ENCODE measurements at regions not wholly inside any gene's neighbourhood (a gene's known extent, or its start where the extent isn't known, plus 50 kb on each side); places are given as distances from the start of the nearest gene placed in this dataset.

GRCh38 chr1:4511374-4511773, 143.0 kb upstream of the AJAP1 start:
- no peak for DNase-seq

GRCh38 chr1:4512636-4513035, 141.8 kb upstream of the AJAP1 start:
- no peak for DNase-seq

- no peak for DNase-seq
Observed at GRCh38 chr1:4513685-4514084, 140.7 kb upstream of the AJAP1 start.

GRCh38 chr1:4515727-4516289, 138.6 kb upstream of the AJAP1 start:
- DNase-seq, result no peak

- DNase-seq, result no peak
Observed at GRCh38 chr1:4516596-4516995, 137.8 kb upstream of the AJAP1 start.

GRCh38 chr1:4517186-4517954, 137.0 kb upstream of the AJAP1 start:
- no peak for DNase-seq

- DNase-seq, result no peak
Observed at GRCh38 chr1:4518621-4519020, 135.8 kb upstream of the AJAP1 start.

- DNase-seq, result no peak
Observed at GRCh38 chr1:4519954-4520353, 134.5 kb upstream of the AJAP1 start.

- no peak for DNase-seq
Observed at GRCh38 chr1:4523551-4523950, 130.9 kb upstream of the AJAP1 start.

GRCh38 chr1:4526747-4527146, 127.7 kb upstream of the AJAP1 start:
- no peak for DNase-seq

GRCh38 chr1:4527819-4528218, 126.6 kb upstream of the AJAP1 start:
- DNase-seq, result no peak

- no peak for DNase-seq
Observed at GRCh38 chr1:4528590-4528989, 125.8 kb upstream of the AJAP1 start.

- no peak for DNase-seq
Observed at GRCh38 chr1:4529446-4530165, 124.8 kb upstream of the AJAP1 start.

- no peak for DNase-seq
Observed at GRCh38 chr1:4530166-4530785, 124.1 kb upstream of the AJAP1 start.

- no peak for DNase-seq
Observed at GRCh38 chr1:4531842-4532241, 122.6 kb upstream of the AJAP1 start.

GRCh38 chr1:4532656-4533055, 121.8 kb upstream of the AJAP1 start:
- no peak for DNase-seq

- no peak for DNase-seq
Observed at GRCh38 chr1:4546911-4547310, 107.5 kb upstream of the AJAP1 start.

- no peak for DNase-seq
Observed at GRCh38 chr1:4549930-4550329, 104.5 kb upstream of the AJAP1 start.

- DNase-seq, result no peak
Observed at GRCh38 chr1:4550941-4551340, 103.5 kb upstream of the AJAP1 start.

- no peak for DNase-seq
Observed at GRCh38 chr1:4551706-4552105, 102.7 kb upstream of the AJAP1 start.

- no peak for DNase-seq
Observed at GRCh38 chr1:4553761-4554160, 100.6 kb upstream of the AJAP1 start.

- DNase-seq, result no peak
Observed at GRCh38 chr1:4554271-4554865, 100.0 kb upstream of the AJAP1 start.

- no peak for DNase-seq
Observed at GRCh38 chr1:4557949-4558348, 96.5 kb upstream of the AJAP1 start.

Measured in CD4-positive, alpha-beta T cell treated with Interleukin-15 for 1 hour (primary cell).